ENCODE measurements at regions not wholly inside any gene's neighbourhood (a gene's known extent, or its start where the extent isn't known, plus 50 kb on each side); places are given as distances from the start of the nearest gene placed in this dataset.
"Not testable (repeated sequence)": the region's sequence is repeated elsewhere in the genome, so short reads cannot be mapped to it uniquely, and the experiment has no call there.

DNA sequence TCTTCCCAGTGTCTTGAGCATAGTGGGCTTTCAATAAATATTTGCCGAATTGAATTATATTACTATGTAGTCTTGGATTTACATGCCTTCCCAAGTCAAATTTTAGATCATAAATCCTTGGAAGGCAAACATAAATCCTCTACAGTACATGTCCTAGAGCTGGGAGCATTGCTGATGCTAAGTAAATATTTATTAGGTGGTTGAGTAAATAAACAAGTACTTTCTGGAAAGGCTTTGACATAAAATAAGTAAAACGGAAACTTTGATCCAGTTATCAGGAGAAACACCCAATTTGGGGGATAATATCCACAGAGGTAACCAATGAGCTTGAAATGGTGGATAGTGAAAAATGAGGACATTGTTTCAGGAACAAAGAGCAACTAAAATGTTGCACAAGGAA is 162.8 kb upstream of the SVIL start:
- DNase-seq (ENCODE audit: low read depth, low spot score): no peak

DNA sequence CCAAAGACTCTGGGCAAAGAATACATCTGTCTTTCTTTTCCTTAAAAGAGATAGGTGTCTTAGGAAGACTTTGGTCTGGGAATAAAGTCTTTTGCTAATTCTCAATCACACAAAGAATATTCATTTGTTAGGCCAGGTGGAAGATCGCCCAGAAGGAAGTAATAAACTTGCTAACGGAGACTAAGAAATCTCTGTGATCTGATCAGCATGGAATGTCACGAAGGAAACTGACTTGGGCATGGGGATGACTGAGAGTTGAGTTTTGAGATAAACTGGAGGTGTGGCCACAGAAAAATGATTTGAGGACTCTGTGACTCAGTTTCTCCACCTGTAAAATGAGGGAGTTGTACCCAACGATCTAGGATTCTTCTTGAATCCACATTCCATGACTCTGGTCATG is 161.1 kb upstream of the SVIL start:
- DNase-seq (ENCODE audit: low read depth, low spot score): no peak

DNA sequence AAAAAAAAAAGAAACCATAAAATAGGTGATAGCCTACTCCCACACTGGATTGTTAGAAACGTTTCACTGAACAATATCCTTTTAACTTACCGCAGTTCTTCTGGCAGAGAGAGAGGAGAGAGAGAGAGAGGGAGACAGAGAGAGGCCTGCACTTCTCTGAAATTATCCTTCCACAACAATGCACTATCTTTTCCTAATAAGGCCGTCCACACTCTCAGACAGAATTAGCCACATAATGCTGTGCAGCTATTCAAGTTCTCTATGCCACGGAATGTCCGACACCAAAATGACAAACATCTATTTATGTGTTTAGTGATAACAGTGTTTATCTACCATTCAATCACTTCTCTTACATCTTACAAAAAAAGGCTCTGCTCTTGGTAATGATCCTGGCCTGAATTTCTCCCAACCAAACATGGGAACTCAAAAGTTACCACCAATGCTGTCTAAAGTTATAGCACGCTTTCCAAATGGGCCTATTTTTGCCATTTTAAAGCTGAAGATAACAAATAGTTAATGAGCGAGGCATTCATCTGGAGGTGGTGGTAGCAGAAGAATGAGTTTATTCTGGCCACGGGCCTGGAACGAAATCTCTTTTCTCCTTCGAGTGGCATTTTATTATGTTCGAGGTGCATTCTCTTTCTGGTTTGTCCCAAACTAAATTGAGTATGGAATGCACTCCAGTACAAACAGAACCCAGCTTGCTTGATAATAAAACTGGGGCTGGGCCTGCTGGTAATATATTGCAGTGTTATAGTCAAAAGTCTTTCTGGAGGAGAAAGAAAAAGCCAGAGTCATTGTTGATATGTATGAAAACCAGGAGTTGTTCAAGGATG is 160.2 kb upstream of the SVIL start:
- no peak for DNase-seq (ENCODE audit: low read depth, low spot score)

DNA sequence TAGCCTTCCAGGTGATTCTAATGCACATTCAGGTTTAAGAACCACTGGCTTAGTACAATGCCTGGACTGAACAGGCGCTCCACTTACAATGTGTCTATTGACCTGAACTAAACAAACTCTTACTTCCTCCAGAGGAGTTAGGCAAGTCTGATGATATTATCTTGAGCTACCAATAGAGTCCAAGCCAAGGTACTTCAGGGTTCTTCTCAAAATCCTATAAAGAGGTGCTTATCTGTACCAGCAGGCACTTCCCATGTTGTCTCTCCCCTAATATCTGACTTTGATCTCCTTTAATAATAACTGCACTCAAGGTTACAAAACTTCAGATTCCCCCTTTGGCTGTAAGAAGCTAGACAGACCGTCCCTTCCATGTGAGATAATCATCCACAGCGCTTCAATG is 157.0 kb upstream of the SVIL start:
- no peak for DNase-seq (ENCODE audit: low read depth, low spot score)

DNA sequence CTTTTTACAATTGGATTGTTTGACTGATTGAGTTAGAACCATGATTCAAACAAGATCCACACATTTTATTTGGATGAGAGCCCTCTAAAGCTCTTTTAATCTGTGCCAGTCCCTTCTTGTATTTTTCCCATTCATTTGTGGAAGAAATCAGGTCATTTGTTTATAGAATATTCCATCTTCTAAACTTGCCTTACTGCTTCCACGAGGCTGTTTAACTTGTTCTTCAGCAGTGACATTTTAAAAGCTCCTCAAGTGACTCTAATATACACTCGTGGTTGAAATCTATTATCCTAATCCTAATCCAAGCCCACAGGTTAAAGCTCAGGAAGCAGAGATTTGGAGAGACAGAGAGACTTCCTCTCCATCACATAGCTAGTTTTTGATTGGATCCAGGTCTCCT is 155.4 kb upstream of the SVIL start:
- no peak for DNase-seq (ENCODE audit: low read depth, low spot score)

DNA sequence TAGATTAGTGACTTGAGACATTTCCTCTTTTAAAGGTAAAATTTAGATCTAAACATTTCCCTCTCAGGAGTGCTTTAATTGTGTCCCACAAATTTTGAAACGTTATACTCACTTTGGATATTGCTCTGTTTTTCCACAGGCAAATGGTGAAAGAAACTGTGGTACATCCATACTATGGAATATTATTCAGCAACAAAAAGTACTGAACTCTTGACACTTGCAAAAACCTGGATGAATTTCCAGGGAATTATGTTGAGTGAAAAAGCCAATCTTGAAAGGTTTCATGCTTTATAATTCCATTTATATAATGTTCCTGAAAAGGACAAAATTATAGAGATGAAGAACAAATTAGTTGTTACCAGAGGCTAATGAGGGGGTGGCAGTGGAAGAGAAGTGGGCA is 153.3 kb upstream of the SVIL start:
- DNase-seq (ENCODE audit: low read depth, low spot score): no peak

DNA sequence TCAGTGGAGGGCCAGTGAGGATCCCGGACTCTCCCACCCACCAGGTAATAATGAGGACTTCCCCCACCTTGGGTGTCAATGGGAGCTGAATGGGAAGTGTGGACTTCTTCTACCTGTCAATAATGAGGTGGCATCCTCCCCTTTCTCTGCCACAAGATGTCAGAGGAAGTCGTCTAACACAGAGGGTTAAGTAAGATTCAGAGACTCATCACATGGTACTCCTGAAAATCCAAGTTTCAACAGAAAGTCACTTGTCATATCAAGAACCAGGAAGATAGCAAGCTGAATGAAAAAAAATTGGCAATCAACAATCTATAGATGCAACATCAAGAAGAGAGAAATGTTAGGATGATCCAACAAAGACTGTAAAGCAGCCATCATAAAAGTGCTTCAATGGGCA is 150.9 kb upstream of the SVIL start:
- DNase-seq (ENCODE audit: low read depth, low spot score): no peak

DNA sequence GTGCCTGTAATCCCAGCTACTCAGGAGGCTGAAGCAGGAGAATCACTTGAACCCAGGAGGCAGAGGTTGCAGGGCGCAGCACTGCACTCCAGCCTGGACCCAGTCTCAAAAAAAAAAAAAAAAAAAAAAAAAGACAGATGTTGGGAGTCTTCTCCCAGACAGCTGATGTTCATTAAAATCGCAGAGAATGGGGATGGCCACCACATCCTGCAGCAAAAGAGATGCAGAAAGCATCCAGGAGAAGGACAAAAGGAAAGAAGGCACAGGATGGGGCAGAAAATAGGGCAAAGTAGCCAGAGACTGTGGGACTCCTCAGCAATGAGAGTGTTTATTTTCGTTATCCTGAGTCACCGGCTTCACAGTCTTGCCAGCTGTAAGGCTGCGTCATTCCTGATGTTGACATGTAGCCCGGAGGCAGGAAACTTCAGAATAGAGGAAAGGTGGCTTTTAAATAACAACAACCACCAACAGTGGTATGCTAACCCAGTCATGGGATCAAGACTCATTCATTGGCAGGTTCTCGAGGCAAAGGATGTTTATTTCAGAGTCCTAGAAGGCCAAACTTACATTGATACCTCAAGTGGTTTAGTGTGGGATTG is 149.5 kb upstream of the SVIL start:
- DNase-seq (ENCODE audit: low read depth, low spot score): peak; percentile 77

DNA sequence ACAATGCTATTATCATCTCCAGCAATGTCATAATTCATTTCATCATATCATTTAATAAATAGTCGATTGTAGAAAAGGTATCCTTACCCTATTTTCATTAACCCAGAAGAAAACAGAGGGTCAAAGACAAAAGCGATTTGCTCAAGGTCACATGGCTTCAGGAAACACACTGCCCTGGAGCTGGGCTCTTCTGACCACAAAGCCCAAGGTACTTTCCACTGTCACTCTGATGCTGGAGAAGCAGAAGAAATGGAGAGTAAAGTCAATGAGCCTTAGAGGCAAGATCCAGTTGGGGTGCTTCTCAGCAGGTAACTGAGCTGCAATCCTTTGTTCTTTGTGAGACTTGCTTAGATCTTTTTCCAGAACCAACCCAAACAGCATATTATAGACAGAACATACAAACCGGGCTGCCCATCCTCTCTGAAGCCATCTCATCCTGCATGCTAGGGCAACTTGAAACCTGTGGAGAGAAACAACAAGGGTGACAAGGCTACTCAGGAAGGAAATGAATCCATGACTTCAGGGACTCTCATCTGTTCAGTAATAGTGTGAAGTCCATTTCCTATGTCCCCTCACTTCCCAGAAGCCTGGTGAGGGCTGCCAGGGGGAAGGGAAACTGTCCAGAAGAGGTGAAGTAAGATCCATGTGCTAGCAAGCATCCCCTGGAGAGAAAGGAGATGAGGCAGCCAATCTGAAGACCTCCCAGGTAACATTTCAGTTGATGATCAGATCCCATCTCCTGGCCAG is 148.6 kb upstream of the SVIL start:
- no peak for DNase-seq (ENCODE audit: low read depth, low spot score)

DNA sequence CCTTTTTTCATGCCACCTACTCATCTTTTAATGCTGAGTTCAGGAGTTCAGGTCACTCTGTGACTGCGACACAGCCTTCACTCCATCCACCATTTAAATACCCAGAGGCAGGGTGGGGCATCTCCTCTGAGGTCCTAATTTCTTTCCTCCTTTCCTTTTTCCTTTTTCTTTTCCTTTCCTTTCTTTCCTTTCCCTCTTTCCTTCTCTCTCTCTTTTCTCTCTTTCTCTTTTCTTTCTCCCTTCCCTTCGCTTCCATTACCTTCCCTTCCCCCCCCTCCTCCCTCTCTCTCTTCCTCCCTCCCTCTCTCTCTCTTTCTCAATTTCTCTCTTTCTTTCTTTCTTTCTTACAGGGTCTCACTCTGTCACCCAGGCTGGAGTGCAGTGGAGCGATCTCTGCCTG is 145.9 kb upstream of the SVIL start:
- DNase-seq (ENCODE audit: low read depth, low spot score): no peak

DNA sequence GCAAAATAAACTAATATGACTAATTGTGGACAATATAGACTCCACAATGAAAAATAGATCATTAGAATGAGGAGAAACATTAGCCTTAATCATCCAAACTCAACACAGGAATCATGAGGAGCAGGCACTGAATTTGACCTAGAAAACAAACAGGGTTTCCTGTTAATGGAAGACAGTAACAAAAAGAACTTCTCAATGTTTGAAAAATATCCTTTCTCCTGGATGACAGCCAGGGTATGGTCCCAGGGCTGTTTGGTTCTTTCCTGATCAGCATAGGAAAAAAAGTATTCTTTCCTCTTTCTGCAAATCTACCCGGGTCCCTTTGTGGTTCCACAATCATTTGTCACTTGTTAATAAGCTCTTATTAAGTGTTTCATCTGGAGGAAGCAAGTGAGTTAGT is 145.3 kb upstream of the SVIL start:
- DNase-seq (ENCODE audit: low read depth, low spot score): no peak

DNA sequence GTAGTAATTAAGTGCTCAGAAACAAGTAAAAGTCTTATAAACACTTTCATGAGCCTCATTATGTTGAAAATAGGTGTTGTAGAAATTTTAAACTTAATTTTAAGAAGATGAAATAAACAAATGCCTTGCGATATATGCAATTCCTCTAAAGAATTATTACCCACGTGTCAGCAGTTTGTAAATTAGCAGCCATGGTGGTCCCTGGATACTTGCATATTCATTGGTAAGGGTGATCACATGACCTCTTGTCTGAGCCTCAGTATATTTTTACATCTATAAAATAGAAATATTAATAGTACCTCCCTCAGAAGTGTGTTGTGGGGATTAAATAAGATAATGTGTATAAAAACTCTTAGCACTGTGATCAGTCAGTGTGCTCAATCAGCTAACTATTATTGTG is 141.5 kb upstream of the SVIL start:
- no peak for DNase-seq (ENCODE audit: low read depth, low spot score)

DNA sequence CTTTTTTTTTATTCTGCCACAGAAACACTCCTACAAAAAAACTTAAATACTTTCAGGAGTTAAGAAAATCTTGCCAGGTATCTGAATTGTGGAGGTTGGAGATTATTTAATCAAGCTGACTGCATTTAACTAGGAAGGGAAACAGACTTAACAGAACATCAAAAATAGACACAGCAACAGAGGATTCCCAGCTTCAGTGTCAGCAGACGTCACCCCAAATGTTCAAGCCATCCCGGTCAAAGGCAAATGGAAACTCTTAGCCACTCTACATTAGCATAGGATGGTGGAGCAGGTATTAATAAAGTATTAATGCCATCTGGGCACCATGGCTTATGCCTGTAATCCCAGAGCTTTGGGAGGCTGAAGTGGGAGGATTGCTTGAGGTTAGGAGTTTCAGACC is 139.7 kb upstream of the SVIL start:
- no peak for DNase-seq (ENCODE audit: low read depth, low spot score)

DNA sequence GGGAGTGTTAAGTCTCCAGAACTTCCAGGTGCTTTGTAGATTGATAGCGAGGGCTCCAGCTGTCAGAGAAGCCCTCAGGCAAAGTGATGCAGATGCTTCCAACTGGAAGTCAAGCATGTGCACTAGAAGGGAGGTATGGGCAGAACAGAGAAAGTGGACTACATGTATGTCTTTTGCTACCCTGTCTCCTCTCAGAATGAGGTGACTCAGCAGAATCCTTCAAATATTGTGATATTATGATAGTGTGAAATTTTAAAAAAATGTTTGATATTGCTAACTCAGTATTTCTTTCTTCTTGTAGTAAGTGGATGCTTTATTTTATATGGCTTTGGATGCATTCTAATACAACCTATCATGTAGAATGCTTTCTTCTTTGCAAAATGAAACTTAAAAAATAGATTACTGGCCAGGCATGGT is 138.9 kb upstream of the SVIL start:
- no peak for DNase-seq (ENCODE audit: low read depth, low spot score)

DNA sequence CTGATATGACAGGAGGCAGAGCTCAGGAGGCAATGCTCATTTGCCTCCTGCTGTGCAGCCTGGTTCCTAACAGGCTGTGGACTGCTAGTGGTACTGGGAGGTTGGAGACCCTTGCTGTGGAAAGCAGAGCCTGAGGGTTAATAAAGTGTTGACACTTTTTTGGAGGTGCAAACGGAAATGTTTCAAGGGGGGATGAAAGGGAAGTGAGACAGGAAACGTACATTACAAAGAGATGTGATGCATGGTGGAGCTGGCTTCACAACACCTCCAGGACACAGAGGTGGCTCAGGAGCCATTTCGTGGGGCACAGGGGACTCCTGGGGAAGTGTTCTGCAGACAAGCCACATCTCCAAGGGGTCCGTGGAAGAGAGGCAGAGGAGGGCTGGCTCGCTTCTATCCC is 137.6 kb upstream of the SVIL start:
- no peak for DNase-seq (ENCODE audit: low read depth, low spot score)

DNA sequence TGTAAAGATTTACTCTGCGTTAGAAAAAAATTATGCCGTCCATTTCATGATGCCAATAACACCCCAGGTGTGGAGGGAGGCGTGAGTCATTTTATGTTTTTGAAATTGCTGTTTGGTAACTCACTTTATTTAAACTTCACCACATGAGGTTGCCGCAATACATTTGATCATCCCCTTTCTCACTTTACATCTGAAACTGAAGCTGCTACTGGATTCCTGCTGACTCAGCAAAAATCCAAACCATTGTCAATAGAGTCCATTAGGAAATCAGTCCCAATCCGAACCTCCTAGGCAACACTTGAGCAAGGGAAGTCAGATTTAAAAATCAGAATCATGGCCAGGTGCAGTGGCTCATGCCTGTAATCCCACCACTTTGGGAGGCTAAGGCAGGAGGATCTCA is 136.6 kb upstream of the SVIL start:
- no peak for DNase-seq (ENCODE audit: low read depth, low spot score)

DNA sequence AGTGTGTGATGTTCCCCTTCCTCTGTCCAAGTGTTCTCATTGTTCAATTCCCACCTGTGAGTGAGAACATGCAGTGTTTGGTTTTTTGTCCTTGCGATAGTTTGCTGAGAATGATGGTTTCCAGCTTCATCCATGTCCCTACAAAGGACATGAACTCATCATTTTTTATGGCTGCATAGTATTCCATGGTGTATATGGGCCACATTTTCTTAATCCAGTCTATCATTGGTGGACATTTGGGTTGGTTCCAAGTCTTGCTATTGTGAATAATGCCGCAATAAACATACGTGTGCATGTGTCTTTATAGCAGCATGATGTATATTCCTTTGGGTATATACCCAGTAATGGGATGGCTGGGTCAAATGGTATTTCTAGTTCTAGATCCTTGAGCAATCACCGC is 134.5 kb upstream of the SVIL start:
- DNase-seq (ENCODE audit: low read depth, low spot score): not testable (repeated sequence)

DNA sequence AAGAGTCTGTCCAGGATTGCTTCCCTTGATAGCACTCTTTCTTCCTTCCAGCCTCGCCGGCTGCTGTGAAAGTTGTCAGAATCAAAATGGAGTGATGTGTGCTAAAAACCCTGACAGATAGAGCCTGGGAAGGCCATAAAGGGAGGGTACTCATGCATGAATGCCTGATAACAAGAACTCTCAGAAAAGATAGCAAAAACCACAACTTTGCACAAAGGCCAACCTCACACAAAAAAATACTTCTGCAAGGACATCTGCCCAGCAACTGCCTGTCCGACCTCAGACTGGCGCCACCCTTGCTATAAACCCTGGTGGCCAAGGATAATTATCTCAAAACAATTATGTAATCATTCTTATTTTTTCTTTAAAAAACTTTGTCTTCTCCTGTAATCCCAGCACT is 133.2 kb upstream of the SVIL start:
- no peak for DNase-seq (ENCODE audit: low read depth, low spot score)

DNA sequence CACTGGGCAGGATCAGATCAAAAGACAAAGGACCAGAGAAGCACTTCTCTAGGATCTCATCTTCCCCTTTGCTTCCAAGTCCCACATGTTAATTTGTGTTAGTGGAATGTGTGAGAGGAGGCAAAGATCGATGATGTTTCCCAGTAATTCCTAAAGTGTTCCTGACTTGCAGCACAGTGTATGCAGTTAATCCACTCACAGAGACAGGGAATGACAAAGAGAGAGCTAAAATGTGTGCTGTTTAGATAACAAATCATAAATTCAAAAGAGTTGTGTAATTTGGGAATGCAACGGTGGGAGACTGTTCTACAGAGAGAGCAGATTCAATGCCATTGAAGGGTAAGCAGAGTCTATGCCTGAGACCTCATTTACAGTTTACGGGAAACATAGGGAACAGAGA is 132.0 kb upstream of the SVIL start:
- DNase-seq (ENCODE audit: low read depth, low spot score): no peak

DNA sequence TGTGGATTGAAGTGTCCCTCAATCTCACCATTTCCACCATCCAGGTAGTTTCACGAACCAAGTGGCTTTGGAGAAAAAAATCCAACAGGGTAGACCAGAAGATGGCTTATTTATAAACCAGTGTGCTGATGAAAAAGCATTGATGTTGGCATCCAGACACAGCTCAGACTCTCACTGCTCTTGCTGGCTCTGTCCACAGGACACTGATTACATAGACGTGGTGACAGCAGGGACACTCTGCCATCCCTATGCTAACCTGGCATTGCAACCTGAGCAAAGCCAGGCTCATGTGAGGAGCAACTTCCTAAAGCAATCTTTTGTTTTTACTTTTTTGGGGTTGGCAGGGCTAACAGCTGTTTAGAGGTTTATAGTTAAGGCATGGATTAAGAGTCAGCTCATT is 130.6 kb upstream of the SVIL start:
- DNase-seq (ENCODE audit: low read depth, low spot score): no peak

DNA sequence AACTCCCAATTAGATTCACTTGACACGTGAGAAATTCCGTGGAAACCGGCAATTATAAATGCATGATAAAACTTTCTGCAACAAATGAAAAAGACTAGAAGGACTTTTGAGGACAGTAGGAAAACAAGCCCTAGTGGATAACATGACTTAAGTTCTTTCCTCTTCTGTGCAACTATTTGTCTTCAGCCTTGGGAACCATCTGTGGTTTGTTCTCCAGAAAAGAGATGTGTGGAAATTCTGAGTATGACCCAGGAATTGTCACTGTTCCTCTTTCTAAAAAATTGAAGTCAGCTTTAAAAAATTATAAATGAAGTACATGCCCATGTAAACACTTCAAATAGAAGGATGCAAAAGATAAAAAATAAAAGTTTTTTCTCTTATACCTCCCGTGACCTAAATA is 128.6 kb upstream of the SVIL start:
- DNase-seq (ENCODE audit: low read depth, low spot score): no peak

DNA sequence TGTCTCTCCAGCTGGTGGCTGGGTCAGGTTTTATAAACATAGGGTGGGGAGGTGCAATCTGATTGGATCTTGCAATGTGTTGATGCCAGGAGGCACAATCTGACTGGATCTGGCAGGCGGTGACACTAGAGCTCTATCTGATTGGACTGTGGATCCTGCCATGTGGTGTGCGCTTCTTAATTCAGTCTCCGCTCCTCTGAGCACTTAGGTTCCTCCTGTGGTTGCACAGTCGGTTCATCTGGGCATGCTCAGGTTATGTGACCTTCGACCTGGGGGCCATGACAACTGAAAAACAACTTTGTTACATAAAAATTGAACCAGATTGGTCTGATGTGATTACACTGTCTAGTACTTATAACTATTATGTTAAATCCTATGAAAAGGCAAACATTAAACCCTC is 127.1 kb upstream of the SVIL start:
- DNase-seq (ENCODE audit: low read depth, low spot score): no peak

Measured in iPS DF 19.7 (cell line).